Upper lobe of left lung (tissue), 4 donors: ENCODE measurements at regions not wholly inside any gene's neighbourhood (a gene's known extent, or its start where the extent isn't known, plus 50 kb on each side); places are given as distances from the start of the nearest gene placed in this dataset.

Experiments
- CTCF ChIP-seq, 6 experiments: fragments of 450-650 bp in 4 of 6; fragments of 200-600 bp in 2 of 6; sonication (generic) in 2 of 6; IDR thresholded peaks; one replicate each; pipeline ENCODE4 v1.5.1; 2016 to 2019; ENCODE audit warnings: antibody characterized with exemption in 6 of 6
- POLR2A ChIP-seq, 4 donors: fragments of 450-650 bp; IDR thresholded peaks; one replicate each; pipeline ENCODE4 v1.5.1; 2016 to 2017; ENCODE audit warnings: antibody characterized with exemption in 4 of 4, mild to moderate bottlenecking in 2 of 4

- TF ChIP-seq CTCF (IDR thresholded peaks at IDR 0.05) (no peak), POLR2A (IDR thresholded peaks at IDR 0.05) (no peak)
Measured at GRCh38 chr13:99133230-99133629, 67.4 kb upstream of the UBAC2 start.
